Renal cortical epithelial cell (primary cell): ENCODE measurements at regions not wholly inside any gene's neighbourhood (a gene's known extent, or its start where the extent isn't known, plus 50 kb on each side); places are given as distances from the start of the nearest gene placed in this dataset.

Experiments used
- DNase-seq: peaks from one replicate; pipeline ENCODE4 v3.0.0-alpha.2; 2011; ENCODE audit warnings: low read depth

GRCh38 chr1:98044766-98045165 lies 123.9 kb upstream of the DPYD start:
- DNase-seq = no peak

- no peak for DNase-seq
These were observed 123.3 kb upstream of the DPYD start for GRCh38 chr1:98044071-98044697.

- DNase-seq = no peak
These were observed 114.8 kb upstream of the DPYD start for GRCh38 chr1:98035602-98036002.

- peak; percentile 47 for DNase-seq
These were observed 113.7 kb upstream of the DPYD start for GRCh38 chr1:98034505-98034904.

- DNase-seq = peak; percentile 52
These were observed 112.1 kb upstream of the DPYD start for GRCh38 chr1:98032958-98033357.

GRCh38 chr1:98030976-98031375 lies 110.1 kb upstream of the DPYD start:
- DNase-seq = no peak

- no peak for DNase-seq
These were observed 109.6 kb upstream of the DPYD start for GRCh38 chr1:98030483-98030882.

- no peak for DNase-seq
These were observed 108.0 kb upstream of the DPYD start for GRCh38 chr1:98028800-98029199.

GRCh38 chr1:98027103-98027705 lies 106.4 kb upstream of the DPYD start:
- no peak for DNase-seq

GRCh38 chr1:98025858-98026257 lies 105.0 kb upstream of the DPYD start:
- no peak for DNase-seq

GRCh38 chr1:98021126-98021525 lies 100.3 kb upstream of the DPYD start:
- no peak for DNase-seq

GRCh38 chr1:98019747-98020146 lies 98.9 kb upstream of the DPYD start:
- no peak for DNase-seq

GRCh38 chr1:98018074-98018473 lies 97.2 kb upstream of the DPYD start:
- no peak for DNase-seq

- no peak for DNase-seq
These were observed 96.3 kb upstream of the DPYD start for GRCh38 chr1:98017184-98017583.

- no peak for DNase-seq
These were observed 87.5 kb upstream of the DPYD start for GRCh38 chr1:98008373-98008772.

GRCh38 chr1:98005326-98006010 lies 84.6 kb upstream of the DPYD start:
- peak; percentile 28 for DNase-seq

GRCh38 chr1:98003442-98003841 lies 82.6 kb upstream of the DPYD start:
- peak; percentile 64 for DNase-seq

GRCh38 chr1:98002288-98002687 lies 81.5 kb upstream of the DPYD start:
- no peak for DNase-seq

GRCh38 chr1:98001764-98002163 lies 80.9 kb upstream of the DPYD start:
- DNase-seq = no peak

- DNase-seq = peak; percentile 61
These were observed 78.5 kb upstream of the DPYD start for GRCh38 chr1:97999320-97999719.

GRCh38 chr1:97996880-97997279 lies 76.0 kb upstream of the DPYD start:
- no peak for DNase-seq

- DNase-seq = no peak
These were observed 68.4 kb upstream of the DPYD start for GRCh38 chr1:97989094-97989680.
